Breast epithelium (tissue), 4 donors: ENCODE measurements at regions not wholly inside any gene's neighbourhood (a gene's known extent, or its start where the extent isn't known, plus 50 kb on each side); places are given as distances from the start of the nearest gene placed in this dataset.

ENCODE experiments used
- DNase-seq, 2 donors: peaks; one replicate each; pipeline ENCODE4 v3.0.0-alpha.2; 2019; ENCODE audit warnings: low spot score in 2 of 2
- H3K27ac ChIP-seq, 2 donors: fragments of 200-600 bp; sonication (generic) in 1 of 2; one replicate each; pipeline ENCODE4 v1.5.1; 2016 to 2019; ENCODE audit warnings: mild to moderate bottlenecking in 1 of 2
- H3K27me3 ChIP-seq, 2 donors: fragments of 200-600 bp; sonication (generic) in 1 of 2; one replicate each; pipeline versions ENCODE4 v1.5.1 to v1.6.0; 2017 to 2019; ENCODE audit warnings: control low read depth in 1 of 2, mild to moderate bottlenecking in 1 of 2
- H3K36me3 ChIP-seq: fragments of 200-600 bp; one replicate; pipeline ENCODE4 v1.5.1; 2019
- H3K4me1 ChIP-seq, 2 donors: fragments of 200-600 bp; sonication (generic); one replicate each; pipeline ENCODE4 v1.5.1; 2016 to 2019; ENCODE audit warnings: control low read depth in 1 of 2
- H3K4me3 ChIP-seq, 3 donors: fragments of 200-600 bp; sonication (generic); 1 replicate in 2 of 3; 2 replicates in 1 of 3; pipeline ENCODE4 v1.5.1; 2016 to 2019; ENCODE audit warnings: mild to moderate bottlenecking in 3 of 3, moderate library complexity in 2 of 3
- H3K9me3 ChIP-seq, 2 donors: fragments of 200-600 bp; sonication (generic) in 1 of 2; one replicate each; pipeline ENCODE4 v1.5.1; 2016 to 2019; ENCODE audit warnings: control low read depth in 1 of 2
- CTCF ChIP-seq, 3 donors: fragments of 450-650 bp; IDR thresholded peaks; one replicate each; pipeline ENCODE4 v1.5.1; 2016 to 2017; ENCODE audit warnings: antibody characterized with exemption in 3 of 3, mild to moderate bottlenecking in 3 of 3, moderate library complexity in 3 of 3
- POLR2A ChIP-seq: fragments of 450-650 bp; IDR thresholded peaks from one replicate; pipeline ENCODE4 v1.6.1; 2016; ENCODE audit warnings: antibody characterized with exemption, mild to moderate bottlenecking, moderate library complexity
- POLR2AphosphoS5 ChIP-seq, 3 donors: sonication (generic); formaldehyde crosslinking; IDR thresholded peaks; one replicate each; pipeline ENCODE4 v1.6.1; 2017; ENCODE audit warnings: antibody characterized with exemption in 3 of 3
- intact Hi-C: fragments of 100-400 bp; cut with DNase I; formaldehyde crosslinking; loops from one replicate; pipeline ENCODE4 v1.15.1; 2023; ENCODE audit warnings: low total_unique reads

GRCh38 chrX:113370006-113370405, 529.4 kb upstream of the AMOT start:
- DNase-seq: no peak
- no peak for TF ChIP-seq POLR2A
- no peak for TF ChIP-seq POLR2AphosphoS5 (IDR thresholded peaks at IDR 0.05)
- TF ChIP-seq CTCF (IDR thresholded peaks at IDR 0.05): no peak
- Histone ChIP-seq H3K27ac (no peak overlapping the region), H3K4me1 (no peaks in the 10 kb centered on the region), H3K4me3 (no peak overlapping the region), H3K36me3 (no peaks in the 10 kb centered on the region), H3K27me3 (peaks cover 0 to 45% of the 10 kb centered on the region in 2 donors), H3K9me3 (peaks cover 0 to 1% of the 10 kb centered on the region in 2 donors)
- intact Hi-C loops: no loop called here

GRCh38 chrX:113369056-113369455, 528.4 kb upstream of the AMOT start:
- no peak overlapping the region for H3K27ac ChIP-seq
- H3K4me3 ChIP-seq: no peak overlapping the region
- H3K27me3 ChIP-seq: peaks cover 0 to 45% of the 10 kb centered on the region in 2 donors
- TF ChIP-seq CTCF (IDR thresholded peaks at IDR 0.05) (no peak), POLR2AphosphoS5 (IDR thresholded peaks at IDR 0.05) (no peak), POLR2A (no peak)
- H3K9me3 ChIP-seq: peaks cover 0 to 11% of the 10 kb centered on the region in 2 donors
- intact Hi-C loops: no loop called here
- H3K36me3 ChIP-seq: no peaks in the 10 kb centered on the region
- H3K4me1 ChIP-seq: no peaks in the 10 kb centered on the region
- DNase-seq: no peak

- no peaks in the 10 kb centered on the region for H3K36me3 ChIP-seq
- H3K4me3 ChIP-seq: no peak overlapping the region
- intact Hi-C loops: no loop called here
- no peak for DNase-seq
- H3K27ac ChIP-seq: no peak overlapping the region
- H3K9me3 ChIP-seq: no peaks in the 10 kb centered on the region
- TF ChIP-seq CTCF (IDR thresholded peaks at IDR 0.05) (no peak), POLR2A (no peak), POLR2AphosphoS5 (IDR thresholded peaks at IDR 0.05) (no peak)
- peaks cover 0 to 8% of the 10 kb centered on the region in 2 donors for H3K27me3 ChIP-seq
- H3K4me1 ChIP-seq: no peaks in the 10 kb centered on the region
Observed at GRCh38 chrX:113353134-113353533, 512.5 kb upstream of the AMOT start.

GRCh38 chrX:113330416-113330815, 489.8 kb upstream of the AMOT start:
- no peak overlapping the region for H3K27ac ChIP-seq
- peaks cover 0 to 6% of the 10 kb centered on the region in 2 donors for H3K27me3 ChIP-seq
- no peaks in the 10 kb centered on the region for H3K36me3 ChIP-seq
- intact Hi-C loops: no loop called here
- H3K9me3 ChIP-seq: no peaks in the 10 kb centered on the region
- no peak overlapping the region for H3K4me3 ChIP-seq
- TF ChIP-seq POLR2A (no peak), POLR2AphosphoS5 (IDR thresholded peaks at IDR 0.05) (no peak), CTCF (IDR thresholded peaks at IDR 0.05) (no peak)
- H3K4me1 ChIP-seq: no peaks in the 10 kb centered on the region
- no peak for DNase-seq

- DNase-seq: no peak
- intact Hi-C loops: no loop called here
- Histone ChIP-seq H3K27me3 (peaks cover 0 to 26% of the 10 kb centered on the region in 2 donors), H3K4me3 (no peak overlapping the region), H3K36me3 (no peaks in the 10 kb centered on the region), H3K4me1 (no peaks in the 10 kb centered on the region), H3K9me3 (no peaks in the 10 kb centered on the region), H3K27ac (no peak overlapping the region)
- TF ChIP-seq POLR2AphosphoS5 (IDR thresholded peaks at IDR 0.05) (no peak), POLR2A (no peak), CTCF (IDR thresholded peaks at IDR 0.05) (no peak)
Observed at GRCh38 chrX:113315927-113316326, 475.3 kb upstream of the AMOT start.
